T-helper 17 cell (primary cell): ENCODE measurements at regions not wholly inside any gene's neighbourhood (a gene's known extent, or its start where the extent isn't known, plus 50 kb on each side); places are given as distances from the start of the nearest gene placed in this dataset.
"Not testable (repeated sequence)": the region's sequence is repeated elsewhere in the genome, so short reads cannot be mapped to it uniquely, and the experiment has no call there.

Experiments used
- ATAC-seq: fragments of 150-1000 bp; cut with Tn5 transposase; 2 replicates; pipeline ENCODE4 v1.10.0; 2021; ENCODE audit warnings: mild to moderate bottlenecking, moderate library complexity
- DNase-seq, 3 donors: peaks; one replicate each; pipeline versions ENCODE4 v3.0.0 to v3.0.0-alpha.2; 2020 to 2021
- H3K9me3 ChIP-seq: one replicate; pipeline ENCODE4 v1.7.0; 2013; ENCODE audit warnings: low read length, mild to moderate bottlenecking; ENCODE audit not compliant: control insufficient read depth, poor library complexity, severe bottlenecking
- H3K27ac Mint-ChIP-seq: one replicate; pipeline ENCODE4 v1.8.0; 2022; ENCODE audit warnings: mild to moderate bottlenecking, moderate library complexity, mixed read lengths
- H3K27me3 Mint-ChIP-seq: one replicate; pipeline ENCODE4 v1.8.0; 2022; ENCODE audit warnings: mixed read lengths
- H3K36me3 Mint-ChIP-seq: one replicate; pipeline ENCODE4 v1.8.0; 2022; ENCODE audit warnings: low read depth, mixed read lengths
- H3K4me1 Mint-ChIP-seq: one replicate; pipeline ENCODE4 v1.8.0; 2022; ENCODE audit warnings: mild to moderate bottlenecking, mixed read lengths
- H3K4me3 Mint-ChIP-seq: one replicate; pipeline ENCODE4 v1.8.0; 2022; ENCODE audit warnings: mild to moderate bottlenecking, moderate library complexity, mixed read lengths

DNA sequence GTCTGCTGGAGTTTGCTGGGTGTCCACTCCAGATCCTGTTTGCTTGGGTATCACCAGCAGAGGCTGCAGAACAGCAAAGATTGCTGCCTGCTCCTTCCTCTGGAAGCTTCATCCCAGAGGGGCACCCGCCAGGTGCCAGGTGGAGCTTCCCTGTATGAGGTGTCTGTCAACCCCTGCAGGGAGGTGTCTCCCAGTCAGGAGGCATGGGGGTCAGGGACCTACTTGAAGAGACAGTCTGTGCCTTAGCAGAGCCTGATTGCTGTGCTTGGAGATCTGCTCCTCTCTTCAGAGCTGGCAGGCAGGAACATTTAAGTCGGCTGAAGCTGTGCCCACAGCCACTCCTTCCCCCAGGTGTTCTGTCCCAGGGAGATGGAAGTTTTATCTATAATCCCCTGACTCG lies 376.8 kb upstream of the POU1F1 start:
- not testable (repeated sequence) for H3K4me3 Mint-ChIP-seq, H3K36me3 Mint-ChIP-seq, H3K27ac Mint-ChIP-seq, H3K9me3 ChIP-seq, H3K27me3 Mint-ChIP-seq, ATAC-seq, DNase-seq, H3K4me1 Mint-ChIP-seq

DNA sequence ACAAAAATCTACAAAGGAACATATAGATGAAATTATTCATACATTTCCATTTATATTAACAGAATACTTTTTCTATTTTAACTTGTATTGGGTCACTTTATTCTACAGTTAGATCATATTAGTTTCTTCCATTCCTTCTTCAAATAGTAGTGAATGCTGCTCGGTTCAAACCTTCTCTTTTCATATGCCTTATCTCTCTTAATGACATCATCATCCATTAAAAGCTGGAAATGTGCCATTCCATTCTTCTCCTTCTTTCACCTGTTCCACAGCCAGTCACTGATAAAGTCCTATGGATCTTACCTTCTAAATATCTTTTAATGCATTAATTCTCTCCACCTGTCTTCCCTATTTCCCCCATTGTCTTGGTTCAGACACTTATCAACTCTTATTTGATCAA lies 358.0 kb upstream of the POU1F1 start:
- no peak for ATAC-seq
- Mint-ChIP-seq H3K27ac (no peak overlapping the region), H3K4me3 (no peak overlapping the region), H3K36me3 (no peaks in the 10 kb centered on the region), H3K4me1 (no peaks in the 10 kb centered on the region), H3K27me3 (no peaks in the 10 kb centered on the region)
- DNase-seq = no peak
- H3K9me3 ChIP-seq = no peaks in the 10 kb centered on the region

DNA sequence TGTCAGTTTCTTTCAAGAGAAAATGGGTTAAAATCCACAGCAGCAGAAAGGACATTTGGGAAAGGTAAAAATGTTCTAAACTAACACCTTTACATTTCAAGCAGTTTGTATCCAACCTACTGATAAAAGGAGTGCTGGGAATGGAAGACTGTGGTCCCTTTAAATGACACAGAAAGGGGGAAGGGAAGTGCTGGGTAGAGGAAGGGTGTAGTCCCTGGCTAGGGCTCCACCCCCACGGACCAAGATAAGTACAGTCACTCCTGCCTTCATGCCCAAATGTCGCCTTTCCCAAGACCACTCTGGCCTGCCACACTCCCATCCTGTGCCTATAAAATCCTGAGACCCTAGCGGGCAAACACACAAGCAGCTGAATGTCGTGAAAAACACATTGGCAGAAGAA lies 350.9 kb upstream of the POU1F1 start:
- Mint-ChIP-seq H3K27me3 (no peaks in the 10 kb centered on the region), H3K27ac (no peak overlapping the region), H3K4me1 (no peaks in the 10 kb centered on the region), H3K36me3 (no peaks in the 10 kb centered on the region), H3K4me3 (no peak overlapping the region)
- H3K9me3 ChIP-seq = no peaks in the 10 kb centered on the region
- no peak for ATAC-seq
- DNase-seq = no peak

GRCh38 chr3:87626546-87626945 lies 350.2 kb upstream of the POU1F1 start:
- H3K9me3 ChIP-seq = no peaks in the 10 kb centered on the region

GRCh38 chr3:87625876-87626275 lies 349.5 kb upstream of the POU1F1 start:
- no peak for ATAC-seq
- H3K36me3 Mint-ChIP-seq = no peaks in the 10 kb centered on the region
- no peak overlapping the region for H3K4me3 Mint-ChIP-seq
- H3K4me1 Mint-ChIP-seq = no peaks in the 10 kb centered on the region
- no peaks in the 10 kb centered on the region for H3K27me3 Mint-ChIP-seq
- no peak overlapping the region for H3K27ac Mint-ChIP-seq
- no peaks in the 10 kb centered on the region for H3K9me3 ChIP-seq
- DNase-seq = no peak

More at GRCh38 chr3:87626546-87626945, 350.2 kb upstream of the POU1F1 start:
- ATAC-seq = no peak
- no peak for DNase-seq
- no peaks in the 10 kb centered on the region for H3K36me3 Mint-ChIP-seq
- H3K4me1 Mint-ChIP-seq = no peaks in the 10 kb centered on the region
- H3K27ac Mint-ChIP-seq = no peak overlapping the region
- H3K27me3 Mint-ChIP-seq = no peaks in the 10 kb centered on the region
- H3K4me3 Mint-ChIP-seq = no peak overlapping the region

GRCh38 chr3:87624860-87625259 lies 348.5 kb upstream of the POU1F1 start:
- no peaks in the 10 kb centered on the region for H3K4me1 Mint-ChIP-seq
- no peak overlapping the region for H3K4me3 Mint-ChIP-seq
- H3K27ac Mint-ChIP-seq = no peak overlapping the region
- DNase-seq (no peak), ATAC-seq (no peak)
- no peaks in the 10 kb centered on the region for H3K27me3 Mint-ChIP-seq
- H3K9me3 ChIP-seq = no peaks in the 10 kb centered on the region
- H3K36me3 Mint-ChIP-seq = no peaks in the 10 kb centered on the region

DNA sequence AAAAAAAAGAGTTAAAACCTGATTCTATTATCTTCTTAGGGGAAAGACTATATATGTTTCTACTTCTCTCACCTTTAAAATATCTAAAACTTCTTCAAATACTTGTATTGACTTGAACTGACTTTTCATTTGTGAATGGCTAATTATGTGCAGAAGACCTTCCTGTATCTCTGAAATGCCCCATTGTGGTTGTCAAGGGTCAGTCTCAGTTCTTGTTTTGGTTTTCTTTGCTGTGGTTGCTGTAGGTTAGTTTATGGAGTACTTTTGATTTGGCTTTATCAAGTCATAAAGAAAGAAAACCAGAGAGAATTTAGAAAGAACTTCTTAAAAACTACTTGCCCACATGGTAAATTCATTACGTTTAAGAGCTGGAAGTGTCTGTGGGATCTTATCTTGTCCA lies 345.3 kb upstream of the POU1F1 start:
- no peak overlapping the region for H3K4me3 Mint-ChIP-seq
- no peak for DNase-seq
- no peaks in the 10 kb centered on the region for H3K36me3 Mint-ChIP-seq
- ATAC-seq = no peak
- no peak overlapping the region for H3K27ac Mint-ChIP-seq
- H3K4me1 Mint-ChIP-seq = no peaks in the 10 kb centered on the region
- no peaks in the 10 kb centered on the region for H3K27me3 Mint-ChIP-seq
- H3K9me3 ChIP-seq = no peaks in the 10 kb centered on the region

- Mint-ChIP-seq H3K4me3 (no peak overlapping the region), H3K27ac (no peak overlapping the region), H3K4me1 (no peaks in the 10 kb centered on the region), H3K27me3 (no peaks in the 10 kb centered on the region), H3K36me3 (no peaks in the 10 kb centered on the region)
- DNase-seq (no peak), ATAC-seq (no peak)
- H3K9me3 ChIP-seq = no peaks in the 10 kb centered on the region
Observed at GRCh38 chr3:87615506-87615905, 339.1 kb upstream of the POU1F1 start.

DNA sequence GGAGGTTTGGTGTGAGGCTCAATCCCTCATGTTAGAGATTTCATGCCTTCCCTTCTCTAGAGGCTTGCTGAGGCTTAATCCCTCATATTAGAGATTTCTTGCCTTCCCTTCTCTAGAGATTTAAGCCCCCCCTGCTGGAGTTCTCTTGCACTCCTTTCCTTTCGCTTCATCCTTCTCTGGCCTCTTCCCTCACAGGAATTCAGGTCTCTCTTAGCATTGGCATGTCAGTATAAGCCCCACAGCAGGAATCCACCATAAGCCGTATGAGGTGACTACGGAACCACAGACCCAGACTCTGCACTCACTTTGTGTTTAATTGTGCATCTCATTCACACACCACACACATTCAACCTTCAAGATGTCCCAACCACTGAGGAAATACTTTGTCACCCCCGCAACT lies 338.6 kb upstream of the POU1F1 start:
- no peaks in the 10 kb centered on the region for H3K4me1 Mint-ChIP-seq
- no peaks in the 10 kb centered on the region for H3K27me3 Mint-ChIP-seq
- H3K4me3 Mint-ChIP-seq = no peak overlapping the region
- no peak overlapping the region for H3K27ac Mint-ChIP-seq
- DNase-seq (no peak), ATAC-seq (no peak)
- no peaks in the 10 kb centered on the region for H3K9me3 ChIP-seq
- H3K36me3 Mint-ChIP-seq = no peaks in the 10 kb centered on the region

DNA sequence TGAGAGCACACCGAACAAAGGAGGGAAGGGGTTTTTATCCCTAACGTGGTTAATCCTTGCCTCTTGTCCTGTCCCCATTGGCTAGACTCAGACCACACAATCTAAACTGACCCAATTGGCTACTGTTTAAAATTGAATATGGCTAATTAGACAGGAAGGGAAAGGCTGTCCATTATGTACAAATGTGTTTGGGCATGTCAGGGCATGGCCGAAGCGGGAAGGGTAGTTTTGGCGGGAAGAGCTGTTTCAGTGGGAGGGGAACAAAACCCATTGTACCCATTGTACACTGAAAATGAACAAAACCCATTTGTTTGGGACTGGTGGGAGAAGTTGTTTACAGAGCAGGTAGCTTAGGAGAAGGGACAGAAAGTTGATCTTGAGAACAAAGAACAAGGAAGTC lies 330.9 kb upstream of the POU1F1 start:
- H3K9me3 ChIP-seq = no peaks in the 10 kb centered on the region
- Mint-ChIP-seq H3K27me3 (no peaks in the 10 kb centered on the region), H3K27ac (no peak overlapping the region), H3K4me3 (no peak overlapping the region), H3K4me1 (no peaks in the 10 kb centered on the region), H3K36me3 (no peaks in the 10 kb centered on the region)
- DNase-seq = no peak
- no peak for ATAC-seq

- H3K27me3 Mint-ChIP-seq = no peaks in the 10 kb centered on the region
- H3K4me1 Mint-ChIP-seq = no peaks in the 10 kb centered on the region
- no peaks in the 10 kb centered on the region for H3K36me3 Mint-ChIP-seq
- no peak overlapping the region for H3K27ac Mint-ChIP-seq
- DNase-seq = no peak
- H3K4me3 Mint-ChIP-seq = no peak overlapping the region
- ATAC-seq = no peak
- no peaks in the 10 kb centered on the region for H3K9me3 ChIP-seq
Observed at GRCh38 chr3:87595798-87596197, 319.4 kb upstream of the POU1F1 start.

DNA sequence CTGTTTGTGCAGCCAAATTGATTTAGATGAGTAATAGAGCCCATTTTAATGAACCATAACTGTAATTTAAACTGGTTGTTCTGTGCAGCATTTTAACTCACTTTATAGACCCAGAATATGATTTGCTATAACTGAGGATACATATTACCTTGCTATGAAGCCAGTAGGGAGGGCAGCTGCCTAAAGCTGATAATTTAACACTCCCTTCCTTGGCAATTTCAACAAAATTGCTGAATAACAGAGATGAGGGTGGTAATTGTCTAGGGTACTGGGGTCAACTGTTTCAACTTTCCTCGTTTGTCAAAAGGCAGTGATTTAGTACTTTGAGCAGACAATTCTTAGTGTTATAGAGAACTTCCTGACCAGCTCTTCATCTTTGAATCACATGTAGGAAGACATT lies 304.9 kb upstream of the POU1F1 start:
- Mint-ChIP-seq H3K27ac (no peak overlapping the region), H3K36me3 (peaks cover 2% of the 10 kb centered on the region), H3K4me1 (no peaks in the 10 kb centered on the region), H3K4me3 (no peak overlapping the region), H3K27me3 (no peaks in the 10 kb centered on the region)
- DNase-seq (no peak), ATAC-seq (no peak)
- H3K9me3 ChIP-seq = no peaks in the 10 kb centered on the region

GRCh38 chr3:87576752-87577151 lies 300.4 kb upstream of the POU1F1 start:
- Mint-ChIP-seq H3K27ac (no peak overlapping the region), H3K27me3 (no peaks in the 10 kb centered on the region), H3K36me3 (no peaks in the 10 kb centered on the region), H3K4me3 (no peak overlapping the region), H3K4me1 (no peaks in the 10 kb centered on the region)
- no peaks in the 10 kb centered on the region for H3K9me3 ChIP-seq
- DNase-seq (no peak), ATAC-seq (no peak)

- Mint-ChIP-seq H3K4me1 (no peaks in the 10 kb centered on the region), H3K27ac (no peak overlapping the region), H3K27me3 (no peaks in the 10 kb centered on the region), H3K36me3 (no peaks in the 10 kb centered on the region), H3K4me3 (no peak overlapping the region)
- no peaks in the 10 kb centered on the region for H3K9me3 ChIP-seq
- ATAC-seq = no peak
- DNase-seq = no peak
Observed at GRCh38 chr3:87575550-87575949, 299.2 kb upstream of the POU1F1 start.

GRCh38 chr3:87568331-87568730 lies 291.9 kb upstream of the POU1F1 start:
- ATAC-seq (no peak), DNase-seq (no peak)
- H3K4me1 Mint-ChIP-seq = no peaks in the 10 kb centered on the region
- no peaks in the 10 kb centered on the region for H3K36me3 Mint-ChIP-seq
- no peaks in the 10 kb centered on the region for H3K9me3 ChIP-seq
- H3K27ac Mint-ChIP-seq = no peak overlapping the region
- H3K4me3 Mint-ChIP-seq = no peak overlapping the region
- H3K27me3 Mint-ChIP-seq = no peaks in the 10 kb centered on the region
